ENCODE measurements at regions not wholly inside any gene's neighbourhood (a gene's known extent, or its start where the extent isn't known, plus 50 kb on each side); places are given as distances from the start of the nearest gene placed in this dataset.

GRCh38 chr7:142616842-142617241 lies 132.4 kb upstream of the PRSS1 start:
- TF ChIP-seq CTCF (conservative IDR thresholded peaks at IDR 0.05 in 1 of 2, IDR thresholded peaks at IDR 0.05 in 1 of 2; ENCODE audit: low read depth in 1 of 2, low read length in 2 of 2) = no peak
- TF ChIP-seq EZH2 (IDR thresholded peaks at IDR 0.05; ENCODE audit: low read length, missing control alignments) = no peak
